Peyer's patch (tissue), 4 donors: ENCODE measurements at regions not wholly inside any gene's neighbourhood (a gene's known extent, or its start where the extent isn't known, plus 50 kb on each side); places are given as distances from the start of the nearest gene placed in this dataset.

ENCODE experiments used
- DNase-seq, 3 donors: peaks; one replicate each; pipeline ENCODE4 v3.0.0-alpha.2; 2017 to 2019
- H3K27ac ChIP-seq, 4 donors: fragments of 200-600 bp; sonication (generic); one replicate each; pipeline ENCODE4 v1.5.1; 2016 to 2019
- H3K27me3 ChIP-seq, 2 donors: fragments of 200-600 bp; sonication (generic); one replicate each; pipeline ENCODE4 v1.5.1; 2019
- H3K36me3 ChIP-seq, 3 donors: fragments of 200-600 bp; sonication (generic); one replicate each; pipeline ENCODE4 v1.5.1; 2016 to 2019
- H3K4me1 ChIP-seq, 4 donors: fragments of 200-600 bp; sonication (generic); one replicate each; pipeline ENCODE4 v1.5.1; 2016 to 2019
- H3K4me3 ChIP-seq, 4 donors: fragments of 200-600 bp; sonication (generic); 1 replicate in 3 of 4; 2 replicates in 1 of 4; pipeline ENCODE4 v1.5.1; 2016 to 2019; ENCODE audit warnings: mild to moderate bottlenecking in 1 of 4
- H3K9me3 ChIP-seq, 4 donors: fragments of 200-600 bp; sonication (generic); one replicate each; pipeline ENCODE4 v1.5.1; 2016 to 2019; ENCODE audit warnings: mild to moderate bottlenecking in 1 of 4
- CTCF ChIP-seq, 6 experiments: fragments of 450-650 bp in 4 of 6; fragments of 200-600 bp in 2 of 6; sonication (generic) in 1 of 6; IDR thresholded peaks; one replicate each; pipeline ENCODE4 v1.5.1; 2017 to 2019; ENCODE audit warnings: antibody characterized with exemption in 6 of 6, mild to moderate bottlenecking in 3 of 6, moderate library complexity in 1 of 6
- POLR2A ChIP-seq, 2 donors: fragments of 450-650 bp; IDR thresholded peaks; one replicate each; pipeline ENCODE4 v1.5.1; 2017; ENCODE audit warnings: antibody characterized with exemption in 2 of 2, mild to moderate bottlenecking in 2 of 2, moderate library complexity in 2 of 2

GRCh38 chr2:226223704-226224103, 575.9 kb downstream of the IRS1 start:
- TF ChIP-seq POLR2A (IDR thresholded peaks at IDR 0.05) (no peak), CTCF (IDR thresholded peaks at IDR 0.05) (no peak)
- Histone ChIP-seq H3K27me3 (no peaks in the 10 kb centered on the region), H3K9me3 (no peaks in the 10 kb centered on the region), H3K4me1 (no peaks in the 10 kb centered on the region), H3K27ac (no peak overlapping the region), H3K36me3 (no peaks in the 10 kb centered on the region), H3K4me3 (no peak overlapping the region)
- DNase-seq = no peak

- Histone ChIP-seq H3K4me3 (no peak overlapping the region), H3K27ac (no peak overlapping the region), H3K27me3 (no peaks in the 10 kb centered on the region), H3K9me3 (no peaks in the 10 kb centered on the region), H3K4me1 (no peaks in the 10 kb centered on the region), H3K36me3 (no peaks in the 10 kb centered on the region)
- no peak for TF ChIP-seq POLR2A (IDR thresholded peaks at IDR 0.05)
- no peak for TF ChIP-seq CTCF (IDR thresholded peaks at IDR 0.05)
- DNase-seq = no peak
These were observed 579.1 kb downstream of the IRS1 start for GRCh38 chr2:226220511-226220910.

GRCh38 chr2:226217191-226217590, 582.4 kb downstream of the IRS1 start:
- Histone ChIP-seq H3K4me1 (no peaks in the 10 kb centered on the region), H3K36me3 (no peaks in the 10 kb centered on the region), H3K9me3 (no peaks in the 10 kb centered on the region), H3K27me3 (no peaks in the 10 kb centered on the region), H3K4me3 (no peak overlapping the region), H3K27ac (no peak overlapping the region)
- no peak for DNase-seq
- TF ChIP-seq POLR2A (IDR thresholded peaks at IDR 0.05) = no peak
- no peak for TF ChIP-seq CTCF (IDR thresholded peaks at IDR 0.05)

- H3K9me3 ChIP-seq = no peaks in the 10 kb centered on the region
- H3K4me1 ChIP-seq = no peaks in the 10 kb centered on the region
- H3K27me3 ChIP-seq = no peaks in the 10 kb centered on the region
- H3K4me3 ChIP-seq = no peak overlapping the region
- no peaks in the 10 kb centered on the region for H3K36me3 ChIP-seq
- no peak for TF ChIP-seq CTCF (IDR thresholded peaks at IDR 0.05)
- no peak for TF ChIP-seq POLR2A (IDR thresholded peaks at IDR 0.05)
- DNase-seq = no peak
- no peak overlapping the region for H3K27ac ChIP-seq
These were observed 583.0 kb downstream of the IRS1 start for GRCh38 chr2:226216575-226216974.

GRCh38 chr2:226215902-226216503, 583.6 kb downstream of the IRS1 start:
- TF ChIP-seq CTCF (IDR thresholded peaks at IDR 0.05) = peak in 5 of 6 experiments; percentile 20 to 77 (median 75)
- no peak for TF ChIP-seq POLR2A (IDR thresholded peaks at IDR 0.05)
- no peaks in the 10 kb centered on the region for H3K27me3 ChIP-seq
- no peaks in the 10 kb centered on the region for H3K4me1 ChIP-seq
- H3K36me3 ChIP-seq = no peaks in the 10 kb centered on the region
- no peak overlapping the region for H3K4me3 ChIP-seq
- DNase-seq = peak; percentile 37 to 85 (median 52)
- H3K27ac ChIP-seq = no peak overlapping the region
- H3K9me3 ChIP-seq = no peaks in the 10 kb centered on the region

- Histone ChIP-seq H3K36me3 (no peaks in the 10 kb centered on the region), H3K27ac (no peak overlapping the region), H3K4me1 (no peaks in the 10 kb centered on the region), H3K9me3 (no peaks in the 10 kb centered on the region), H3K27me3 (no peaks in the 10 kb centered on the region), H3K4me3 (no peak overlapping the region)
- DNase-seq = no peak
- TF ChIP-seq POLR2A (IDR thresholded peaks at IDR 0.05) = no peak
- TF ChIP-seq CTCF (IDR thresholded peaks at IDR 0.05) = no peak
These were observed 585.9 kb downstream of the IRS1 start for GRCh38 chr2:226213717-226214116.
